ENCODE measurements at regions not wholly inside any gene's neighbourhood (a gene's known extent, or its start where the extent isn't known, plus 50 kb on each side); places are given as distances from the start of the nearest gene placed in this dataset.

DNA sequence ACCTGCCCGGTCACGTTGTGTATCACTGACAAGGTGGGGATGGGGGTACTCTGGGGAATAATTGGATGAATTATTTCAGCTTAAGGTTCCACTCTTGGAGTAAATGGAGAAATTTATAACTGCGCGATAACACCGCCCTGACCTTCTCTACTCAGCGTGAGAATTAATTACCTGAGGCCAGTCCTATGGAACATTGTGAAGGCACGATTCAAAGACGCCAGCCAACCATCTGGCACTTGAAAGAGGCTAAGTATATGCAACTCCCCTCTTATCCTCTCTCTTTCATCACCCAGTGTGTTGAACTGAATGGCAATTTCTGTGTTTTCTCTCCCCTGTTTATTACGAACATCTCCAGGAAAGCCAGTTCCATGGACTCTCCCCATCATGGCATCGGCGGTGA is 235.5 kb upstream of the TUT7 start:
- DNase-seq (ENCODE audit: low read depth), result no peak
- H3K4me3 ChIP-seq (ENCODE audit: low read depth, low read length), result no peak overlapping the region
- TF ChIP-seq, protein P1, sequence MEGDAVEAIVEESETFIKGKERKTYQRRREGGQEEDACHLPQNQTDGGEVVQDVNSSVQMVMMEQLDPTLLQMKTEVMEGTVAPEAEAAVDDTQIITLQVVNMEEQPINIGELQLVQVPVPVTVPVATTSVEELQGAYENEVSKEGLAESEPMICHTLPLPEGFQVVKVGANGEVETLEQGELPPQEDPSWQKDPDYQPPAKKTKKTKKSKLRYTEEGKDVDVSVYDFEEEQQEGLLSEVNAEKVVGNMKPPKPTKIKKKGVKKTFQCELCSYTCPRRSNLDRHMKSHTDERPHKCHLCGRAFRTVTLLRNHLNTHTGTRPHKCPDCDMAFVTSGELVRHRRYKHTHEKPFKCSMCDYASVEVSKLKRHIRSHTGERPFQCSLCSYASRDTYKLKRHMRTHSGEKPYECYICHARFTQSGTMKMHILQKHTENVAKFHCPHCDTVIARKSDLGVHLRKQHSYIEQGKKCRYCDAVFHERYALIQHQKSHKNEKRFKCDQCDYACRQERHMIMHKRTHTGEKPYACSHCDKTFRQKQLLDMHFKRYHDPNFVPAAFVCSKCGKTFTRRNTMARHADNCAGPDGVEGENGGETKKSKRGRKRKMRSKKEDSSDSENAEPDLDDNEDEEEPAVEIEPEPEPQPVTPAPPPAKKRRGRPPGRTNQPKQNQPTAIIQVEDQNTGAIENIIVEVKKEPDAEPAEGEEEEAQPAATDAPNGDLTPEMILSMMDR (IDR thresholded peaks at IDR 0.05; ENCODE audit: low read depth, low read length, missing control alignments), result no peak

DNA sequence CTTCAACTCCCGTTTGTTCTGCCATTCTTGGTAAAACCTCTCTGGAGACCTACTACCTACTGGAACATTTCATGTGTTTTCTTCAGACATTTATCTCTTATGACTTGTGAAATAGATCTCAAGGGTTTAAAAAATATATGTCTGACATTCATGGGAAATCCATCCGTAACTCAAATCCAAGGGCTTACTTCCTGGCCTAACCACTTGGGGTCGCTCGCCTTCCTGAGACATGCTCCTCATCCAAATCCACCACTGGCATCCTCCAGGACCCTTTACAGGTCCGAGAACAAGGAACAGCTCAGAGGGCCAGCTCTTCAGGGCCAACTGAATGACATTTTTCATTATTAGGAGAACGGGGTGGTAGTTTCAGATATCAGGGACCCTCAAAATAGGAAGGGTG is 235.1 kb upstream of the TUT7 start:
- TF ChIP-seq, protein P1 (IDR thresholded peaks at IDR 0.05; ENCODE audit: low read depth, low read length, missing control alignments), result peak; percentile 20
- DNase-seq (ENCODE audit: low read depth), result no peak
- H3K4me3 ChIP-seq (ENCODE audit: low read depth, low read length), result no peak overlapping the region

DNA sequence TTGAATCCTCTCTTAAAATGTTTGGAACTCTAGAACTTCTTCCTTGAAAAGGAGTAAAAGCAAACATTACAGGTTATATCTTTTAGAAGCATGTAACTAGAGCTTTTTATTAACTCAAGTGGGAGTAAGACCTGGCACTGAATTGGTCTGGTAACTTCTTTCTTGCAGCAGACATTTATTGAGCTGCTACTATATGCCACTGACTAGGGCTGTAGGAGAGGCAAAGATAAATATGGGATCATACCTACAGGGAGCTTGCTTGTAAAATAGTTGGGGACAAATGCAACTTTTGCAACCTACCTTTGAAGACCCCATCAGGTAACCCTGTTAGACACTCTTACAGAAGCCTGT is 231.9 kb upstream of the TUT7 start:
- H3K4me3 ChIP-seq (ENCODE audit: low read depth, low read length), result no peak overlapping the region
- TF ChIP-seq, protein P1 (IDR thresholded peaks at IDR 0.05; ENCODE audit: low read depth, low read length, missing control alignments), result no peak
- DNase-seq (ENCODE audit: low read depth), result no peak

DNA sequence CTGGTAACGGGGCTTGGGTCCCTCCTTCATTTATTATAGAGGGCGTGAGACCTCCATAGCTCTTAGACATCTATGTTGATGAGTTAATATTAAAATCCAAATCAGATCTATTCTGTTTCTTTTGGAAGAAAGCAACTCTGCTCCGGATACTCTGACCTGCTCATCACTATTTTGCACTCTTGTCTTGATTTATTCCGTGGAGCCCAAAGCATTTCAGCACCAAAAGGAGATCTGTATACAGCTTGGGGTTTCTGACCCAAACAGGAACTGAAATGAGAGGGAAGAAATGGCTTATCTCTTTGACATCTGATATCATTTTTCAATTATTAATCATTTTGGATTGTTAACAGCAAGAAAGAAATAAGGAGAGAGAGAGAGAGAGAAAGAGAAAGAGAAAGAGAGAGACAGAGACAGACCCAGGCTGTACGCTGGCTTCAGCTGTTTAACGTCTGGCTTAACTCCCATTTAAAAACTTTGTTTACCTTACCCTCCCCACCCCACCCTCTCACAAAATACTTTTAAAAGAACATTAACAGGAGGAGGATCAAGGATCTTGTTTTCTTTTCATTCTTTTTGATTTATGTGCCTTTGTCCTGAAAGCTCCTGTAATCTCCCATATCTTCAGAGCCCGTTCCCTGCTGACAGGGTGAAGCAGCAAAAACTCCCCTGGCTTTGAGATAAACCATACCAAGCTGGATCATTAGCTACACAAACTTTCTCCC is 231.4 kb upstream of the TUT7 start:
- TF ChIP-seq, protein P1 (IDR thresholded peaks at IDR 0.05; ENCODE audit: low read depth, low read length, missing control alignments), result no peak
- no peak overlapping the region for H3K4me3 ChIP-seq (ENCODE audit: low read depth, low read length)
- DNase-seq (ENCODE audit: low read depth), result no peak

DNA sequence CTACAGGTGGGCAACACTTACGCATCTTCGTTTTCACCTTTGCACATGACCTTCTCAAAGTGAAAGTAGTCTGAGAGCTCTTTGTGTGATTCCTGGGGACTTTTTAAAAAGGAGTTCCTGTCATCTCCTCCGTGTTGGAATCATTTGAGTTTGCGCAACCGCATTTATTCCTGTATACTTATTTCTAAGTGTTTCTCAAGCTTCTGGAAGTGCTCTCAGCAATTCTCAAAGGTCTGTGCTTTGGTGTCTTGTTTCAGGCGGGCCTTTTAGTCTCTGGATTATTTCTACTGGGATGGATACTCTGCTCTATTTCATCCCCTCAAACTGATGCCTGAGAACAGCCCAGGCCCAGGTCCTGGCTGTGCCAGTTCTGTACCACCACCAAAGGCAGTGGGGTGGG is 226.5 kb upstream of the TUT7 start:
- DNase-seq (ENCODE audit: low read depth), result no peak
- H3K4me3 ChIP-seq (ENCODE audit: low read depth, low read length), result no peak overlapping the region
- TF ChIP-seq, protein P1 (IDR thresholded peaks at IDR 0.05; ENCODE audit: low read depth, low read length, missing control alignments), result no peak

DNA sequence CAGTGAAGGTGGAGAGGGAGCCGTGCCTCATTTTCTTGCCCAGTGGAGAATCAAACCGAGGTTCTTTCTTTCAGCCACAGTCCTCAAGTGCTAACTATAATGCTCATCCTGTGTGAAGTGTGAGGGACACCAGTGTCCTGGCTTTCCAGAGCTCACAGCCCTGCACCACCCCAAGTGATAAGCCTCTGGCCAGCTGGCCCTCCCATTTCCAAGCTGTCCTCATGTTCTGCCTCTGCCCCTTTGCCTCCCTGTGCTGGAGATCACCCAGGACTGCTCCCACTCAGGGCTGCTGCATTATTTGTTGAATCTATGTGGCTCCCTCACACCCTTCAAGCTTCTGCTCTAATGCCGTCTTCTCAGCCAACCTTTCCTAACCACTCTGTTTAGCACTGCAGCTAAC is 224.5 kb upstream of the TUT7 start:
- DNase-seq (ENCODE audit: low read depth), result no peak
- TF ChIP-seq, protein P1 (IDR thresholded peaks at IDR 0.05; ENCODE audit: low read depth, low read length, missing control alignments), result no peak
- no peak overlapping the region for H3K4me3 ChIP-seq (ENCODE audit: low read depth, low read length)
